ENCODE measurements at regions not wholly inside any gene's neighbourhood (a gene's known extent, or its start where the extent isn't known, plus 50 kb on each side); places are given as distances from the start of the nearest gene placed in this dataset.
"Not testable (repeated sequence)": the region's sequence is repeated elsewhere in the genome, so short reads cannot be mapped to it uniquely, and the experiment has no call there.

GRCh38 chr6:84635081-84635761 lies 129.2 kb downstream of the TBX18 start:
- no peak for DNase-seq (ENCODE audit: low read depth in 4 of 4, low spot score in 3 of 4)

GRCh38 chr6:84633771-84634170 lies 130.6 kb downstream of the TBX18 start:
- DNase-seq (ENCODE audit: low read depth in 4 of 4, low spot score in 3 of 4), result no peak

- not testable (repeated sequence) for DNase-seq (ENCODE audit: low read depth in 4 of 4, low spot score in 3 of 4)
These were observed 137.9 kb downstream of the TBX18 start for GRCh38 chr6:84626527-84626926.

- DNase-seq (ENCODE audit: low read depth in 4 of 4, low spot score in 3 of 4), result no peak
These were observed 138.9 kb downstream of the TBX18 start for GRCh38 chr6:84625506-84625905.

GRCh38 chr6:84623956-84624680 lies 140.3 kb downstream of the TBX18 start:
- no peak for DNase-seq (ENCODE audit: low read depth in 4 of 4, low spot score in 3 of 4)

GRCh38 chr6:84618836-84619235 lies 145.6 kb downstream of the TBX18 start:
- DNase-seq (ENCODE audit: low read depth in 4 of 4, low spot score in 3 of 4), result no peak

GRCh38 chr6:84618046-84618752 lies 146.2 kb downstream of the TBX18 start:
- no peak for DNase-seq (ENCODE audit: low read depth in 4 of 4, low spot score in 3 of 4)

- no peak for DNase-seq (ENCODE audit: low read depth in 4 of 4, low spot score in 3 of 4)
These were observed 148.4 kb downstream of the TBX18 start for GRCh38 chr6:84615987-84616386.

- DNase-seq (ENCODE audit: low read depth in 4 of 4, low spot score in 3 of 4), result no peak
These were observed 149.1 kb downstream of the TBX18 start for GRCh38 chr6:84615113-84615850.

GRCh38 chr6:84606860-84607259 lies 157.5 kb downstream of the TBX18 start:
- no peak for DNase-seq (ENCODE audit: low read depth in 4 of 4, low spot score in 3 of 4)

GRCh38 chr6:84605298-84605697 lies 159.1 kb downstream of the TBX18 start:
- no peak for DNase-seq (ENCODE audit: low read depth in 4 of 4, low spot score in 3 of 4)

GRCh38 chr6:84601366-84601765 lies 163.0 kb downstream of the TBX18 start:
- no peak for DNase-seq (ENCODE audit: low read depth in 4 of 4, low spot score in 3 of 4)

GRCh38 chr6:84599991-84600390 lies 164.4 kb downstream of the TBX18 start:
- DNase-seq (ENCODE audit: low read depth in 4 of 4, low spot score in 3 of 4), result no peak

GRCh38 chr6:84597238-84597875 lies 167.0 kb downstream of the TBX18 start:
- no peak for DNase-seq (ENCODE audit: low read depth in 4 of 4, low spot score in 3 of 4)

GRCh38 chr6:84596488-84596887 lies 167.9 kb downstream of the TBX18 start:
- no peak for DNase-seq (ENCODE audit: low read depth in 4 of 4, low spot score in 3 of 4)

GRCh38 chr6:84588697-84589080 lies 175.7 kb downstream of the TBX18 start:
- DNase-seq (ENCODE audit: low read depth in 4 of 4, low spot score in 3 of 4), result no peak

- not testable (repeated sequence) for DNase-seq (ENCODE audit: low read depth in 4 of 4, low spot score in 3 of 4)
These were observed 176.3 kb downstream of the TBX18 start for GRCh38 chr6:84587994-84588696.

GRCh38 chr6:84587202-84587940 lies 177.0 kb downstream of the TBX18 start:
- DNase-seq (ENCODE audit: low read depth in 4 of 4, low spot score in 3 of 4), result not testable (repeated sequence)

GRCh38 chr6:84583784-84584183 lies 180.6 kb downstream of the TBX18 start:
- no peak for DNase-seq (ENCODE audit: low read depth in 4 of 4, low spot score in 3 of 4)

Data from left renal pelvis (tissue), 4 donors.